ENCODE measurements at regions not wholly inside any gene's neighbourhood (a gene's known extent, or its start where the extent isn't known, plus 50 kb on each side); places are given as distances from the start of the nearest gene placed in this dataset.
A peak's percentile ranks its signal among the peaks of the same experiment; 100 is the strongest.
"Not testable (repeated sequence)": the region's sequence is repeated elsewhere in the genome, so short reads cannot be mapped to it uniquely, and the experiment has no call there.

DNA sequence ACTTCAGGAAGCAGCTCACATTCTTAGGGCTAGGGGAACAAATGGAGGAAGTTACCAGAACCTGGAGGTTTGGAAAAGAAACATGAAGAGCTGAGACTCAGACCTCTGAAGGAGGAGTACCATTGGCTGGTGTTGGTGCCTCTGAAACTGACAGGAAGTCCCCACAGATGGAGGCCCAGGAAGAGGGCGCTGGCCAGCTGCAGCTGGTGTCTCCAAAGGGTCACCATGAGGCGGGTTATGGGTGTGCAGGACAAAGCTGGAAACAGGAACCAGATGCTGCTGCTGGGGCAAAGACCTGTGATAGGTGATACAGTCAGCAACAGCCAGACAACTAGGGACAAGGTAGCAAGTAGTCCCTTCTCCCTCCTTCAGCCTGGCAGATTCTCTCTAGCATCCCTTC is 136.5 kb upstream of the SERPINE2 start:
- no peaks in the 10 kb centered on the region for H3K9me3 ChIP-seq (ENCODE audit: low read length)
- no peaks in the 10 kb centered on the region for H4K20me1 ChIP-seq (ENCODE audit: insufficient read depth, low read depth, low read length)
- H2AFZ ChIP-seq (ENCODE audit: low read length), result no peak overlapping the region
- H3K4me2 ChIP-seq (ENCODE audit: low read depth, low read length, poor library complexity, severe bottlenecking), result no peak overlapping the region
- H3K79me2 ChIP-seq (ENCODE audit: low read length), result no peaks in the 10 kb centered on the region
- no peak overlapping the region for H3K4me3 ChIP-seq (ENCODE audit: low read length)
- peaks cover 22% of the 10 kb centered on the region for H3K4me1 ChIP-seq (ENCODE audit: low read length)
- H3K9me2 ChIP-seq (replicated peaks; ENCODE audit: insufficient read depth, low read length), result no peaks in the 10 kb centered on the region
- no peak for DNase-seq
- no peak overlapping the region for H3K9ac ChIP-seq (ENCODE audit: low read length)
- H3K27me3 ChIP-seq (ENCODE audit: low read length), result no peaks in the 10 kb centered on the region
- no peaks in the 10 kb centered on the region for H3K36me3 ChIP-seq (ENCODE audit: insufficient read depth, low read length)
- no peak overlapping the region for H3K27ac ChIP-seq (ENCODE audit: low read length)

DNA sequence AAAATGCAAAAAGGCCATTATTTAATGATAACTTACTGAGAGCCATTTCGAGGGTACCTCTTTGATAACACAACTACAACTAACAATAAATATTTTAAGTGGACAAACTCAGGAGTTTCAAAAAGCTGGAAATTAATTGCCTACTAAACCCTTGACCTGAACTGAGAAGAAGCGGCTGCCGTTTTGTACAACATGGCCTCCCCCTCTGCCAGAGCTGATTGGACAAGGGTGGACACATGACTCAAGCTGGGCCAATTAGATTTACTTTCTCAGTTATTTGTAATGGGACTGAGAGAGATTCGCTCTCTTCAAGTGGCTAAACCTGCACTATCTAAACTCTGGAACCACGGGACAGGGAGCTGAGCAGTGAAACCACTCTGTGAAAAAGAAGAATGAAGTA is 135.9 kb upstream of the SERPINE2 start:
- no peaks in the 10 kb centered on the region for H3K27me3 ChIP-seq (ENCODE audit: low read length)
- no peak overlapping the region for H3K4me3 ChIP-seq (ENCODE audit: low read length)
- H3K4me1 ChIP-seq (ENCODE audit: low read length), result peaks cover 22% of the 10 kb centered on the region
- H3K4me2 ChIP-seq (ENCODE audit: low read depth, low read length, poor library complexity, severe bottlenecking), result no peak overlapping the region
- H3K79me2 ChIP-seq (ENCODE audit: low read length), result no peaks in the 10 kb centered on the region
- H3K9me2 ChIP-seq (replicated peaks; ENCODE audit: insufficient read depth, low read length), result no peaks in the 10 kb centered on the region
- no peak for DNase-seq
- no peaks in the 10 kb centered on the region for H4K20me1 ChIP-seq (ENCODE audit: insufficient read depth, low read depth, low read length)
- H2AFZ ChIP-seq (ENCODE audit: low read length), result no peak overlapping the region
- H3K9me3 ChIP-seq (ENCODE audit: low read length), result no peaks in the 10 kb centered on the region
- no peak overlapping the region for H3K27ac ChIP-seq (ENCODE audit: low read length)
- no peaks in the 10 kb centered on the region for H3K36me3 ChIP-seq (ENCODE audit: insufficient read depth, low read length)
- no peak overlapping the region for H3K9ac ChIP-seq (ENCODE audit: low read length)

GRCh38 chr2:224174521-224174920 is 135.4 kb upstream of the SERPINE2 start:
- H3K9me3 ChIP-seq (ENCODE audit: low read length), result no peaks in the 10 kb centered on the region
- no peak overlapping the region for H2AFZ ChIP-seq (ENCODE audit: low read length)
- no peak overlapping the region for H3K4me3 ChIP-seq (ENCODE audit: low read length)
- H3K9me2 ChIP-seq (replicated peaks; ENCODE audit: insufficient read depth, low read length), result no peaks in the 10 kb centered on the region
- no peaks in the 10 kb centered on the region for H4K20me1 ChIP-seq (ENCODE audit: insufficient read depth, low read depth, low read length)
- no peaks in the 10 kb centered on the region for H3K27me3 ChIP-seq (ENCODE audit: low read length)
- peaks cover 22% of the 10 kb centered on the region for H3K4me1 ChIP-seq (ENCODE audit: low read length)
- no peaks in the 10 kb centered on the region for H3K36me3 ChIP-seq (ENCODE audit: insufficient read depth, low read length)
- H3K27ac ChIP-seq (ENCODE audit: low read length), result no peak overlapping the region
- H3K4me2 ChIP-seq (ENCODE audit: low read depth, low read length, poor library complexity, severe bottlenecking), result no peak overlapping the region
- no peaks in the 10 kb centered on the region for H3K79me2 ChIP-seq (ENCODE audit: low read length)
- H3K9ac ChIP-seq (ENCODE audit: low read length), result no peak overlapping the region
- no peak for DNase-seq

- H3K4me2 ChIP-seq (ENCODE audit: low read depth, low read length, poor library complexity, severe bottlenecking), result no peak overlapping the region
- H3K4me1 ChIP-seq (ENCODE audit: low read length), result peaks cover 27% of the 10 kb centered on the region
- H3K9me2 ChIP-seq (replicated peaks; ENCODE audit: insufficient read depth, low read length), result no peaks in the 10 kb centered on the region
- H3K4me3 ChIP-seq (ENCODE audit: low read length), result no peak overlapping the region
- no peak overlapping the region for H2AFZ ChIP-seq (ENCODE audit: low read length)
- H3K79me2 ChIP-seq (ENCODE audit: low read length), result no peaks in the 10 kb centered on the region
- no peak for DNase-seq
- H3K9me3 ChIP-seq (ENCODE audit: low read length), result no peaks in the 10 kb centered on the region
- H3K9ac ChIP-seq (ENCODE audit: low read length), result no peak overlapping the region
- H3K36me3 ChIP-seq (ENCODE audit: insufficient read depth, low read length), result no peaks in the 10 kb centered on the region
- no peaks in the 10 kb centered on the region for H3K27me3 ChIP-seq (ENCODE audit: low read length)
- no peak overlapping the region for H3K27ac ChIP-seq (ENCODE audit: low read length)
- H4K20me1 ChIP-seq (ENCODE audit: insufficient read depth, low read depth, low read length), result no peaks in the 10 kb centered on the region
Measured at GRCh38 chr2:224173933-224174332, 134.8 kb upstream of the SERPINE2 start.

DNA sequence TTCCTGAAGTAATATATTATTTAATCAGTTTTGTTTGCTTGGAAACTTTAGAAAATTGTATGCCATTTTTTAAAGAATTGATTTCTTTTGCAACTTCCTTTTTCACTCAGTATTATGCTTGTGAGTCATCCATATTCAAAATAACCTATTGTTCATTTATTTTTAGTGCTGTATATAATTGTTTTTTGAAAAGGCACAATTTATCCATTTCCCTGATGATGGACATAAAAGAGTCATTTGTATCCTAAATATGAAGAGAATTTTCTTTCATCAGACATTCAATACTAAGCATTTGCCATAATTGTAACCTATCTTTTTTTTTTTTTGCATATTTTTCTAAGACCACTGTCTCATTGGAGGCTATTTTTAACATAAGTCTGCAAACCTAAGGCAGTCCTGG is 134.1 kb upstream of the SERPINE2 start:
- no peak overlapping the region for H3K9ac ChIP-seq (ENCODE audit: low read length)
- H3K4me2 ChIP-seq (ENCODE audit: low read depth, low read length, poor library complexity, severe bottlenecking), result peak overlapping the region; percentile 28
- no peaks in the 10 kb centered on the region for H3K9me2 ChIP-seq (replicated peaks; ENCODE audit: insufficient read depth, low read length)
- H3K27me3 ChIP-seq (ENCODE audit: low read length), result no peaks in the 10 kb centered on the region
- no peak overlapping the region for H3K27ac ChIP-seq (ENCODE audit: low read length)
- DNase-seq, result no peak
- peaks cover 24% of the 10 kb centered on the region for H3K4me1 ChIP-seq (ENCODE audit: low read length)
- H3K4me3 ChIP-seq (ENCODE audit: low read length), result no peak overlapping the region
- no peaks in the 10 kb centered on the region for H3K9me3 ChIP-seq (ENCODE audit: low read length)
- H4K20me1 ChIP-seq (ENCODE audit: insufficient read depth, low read depth, low read length), result no peaks in the 10 kb centered on the region
- no peaks in the 10 kb centered on the region for H3K36me3 ChIP-seq (ENCODE audit: insufficient read depth, low read length)
- H2AFZ ChIP-seq (ENCODE audit: low read length), result 0 out of 2 replicates have a peak overlapping the region, but pooled peaks have one; percentile 42
- no peaks in the 10 kb centered on the region for H3K79me2 ChIP-seq (ENCODE audit: low read length)

DNA sequence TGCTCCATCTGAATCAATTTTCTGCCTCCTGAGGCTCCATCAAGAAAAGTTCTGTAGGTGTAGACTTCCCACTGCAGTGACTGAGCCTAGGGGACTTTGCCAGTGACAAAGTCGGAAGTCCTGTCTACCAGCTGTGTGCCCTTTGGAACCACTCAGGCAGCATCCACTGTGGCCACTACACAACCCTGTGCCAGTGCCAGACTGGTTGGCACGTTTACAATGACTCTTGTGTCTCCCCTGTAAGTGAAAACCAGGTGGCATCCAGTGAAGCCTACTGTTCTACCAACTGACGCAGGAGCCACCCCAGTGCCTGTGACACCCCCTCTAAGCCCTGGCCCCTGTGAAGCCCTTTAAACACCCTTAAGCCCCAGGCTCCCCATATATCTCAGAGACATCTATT is 132.1 kb upstream of the SERPINE2 start:
- Histone ChIP-seq H3K27me3 (ENCODE audit: low read length) (no peaks in the 10 kb centered on the region), H3K27ac (ENCODE audit: low read length) (no peak overlapping the region), H4K20me1 (ENCODE audit: insufficient read depth, low read depth, low read length) (no peaks in the 10 kb centered on the region), H3K79me2 (ENCODE audit: low read length) (no peaks in the 10 kb centered on the region), H2AFZ (ENCODE audit: low read length) (no peak overlapping the region), H3K4me1 (ENCODE audit: low read length) (peaks cover 20% of the 10 kb centered on the region), H3K4me3 (ENCODE audit: low read length) (no peak overlapping the region), H3K9ac (ENCODE audit: low read length) (no peak overlapping the region), H3K9me2 (replicated peaks; ENCODE audit: insufficient read depth, low read length) (no peaks in the 10 kb centered on the region), H3K4me2 (ENCODE audit: low read depth, low read length, poor library complexity, severe bottlenecking) (no peak overlapping the region), H3K36me3 (ENCODE audit: insufficient read depth, low read length) (no peaks in the 10 kb centered on the region), H3K9me3 (ENCODE audit: low read length) (no peaks in the 10 kb centered on the region)
- DNase-seq, result no peak

DNA sequence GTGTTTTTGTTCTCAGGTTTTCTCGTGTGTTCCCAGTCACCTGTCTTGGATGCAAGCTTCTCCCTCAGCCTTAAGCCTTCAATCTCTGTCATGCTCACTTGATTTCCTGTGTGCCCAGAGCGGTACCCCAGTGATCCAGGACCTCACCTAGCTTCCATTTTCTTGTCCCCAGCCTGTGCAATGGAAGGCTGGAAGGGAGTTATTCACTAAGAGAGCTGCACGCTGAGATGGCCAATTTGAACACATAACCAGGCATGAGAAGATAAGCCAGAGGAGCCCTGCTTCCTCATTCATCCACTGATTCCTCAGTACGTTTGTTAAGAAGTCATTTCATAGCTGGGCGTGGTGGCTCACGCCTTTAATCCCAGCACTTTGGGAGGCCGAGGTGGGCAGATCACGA is 130.8 kb upstream of the SERPINE2 start:
- H3K4me2 ChIP-seq (ENCODE audit: low read depth, low read length, poor library complexity, severe bottlenecking), result no peak overlapping the region
- H3K4me3 ChIP-seq (ENCODE audit: low read length), result no peak overlapping the region
- H2AFZ ChIP-seq (ENCODE audit: low read length), result no peak overlapping the region
- H3K9me3 ChIP-seq (ENCODE audit: low read length), result no peaks in the 10 kb centered on the region
- DNase-seq, result no peak
- H3K9ac ChIP-seq (ENCODE audit: low read length), result no peak overlapping the region
- H4K20me1 ChIP-seq (ENCODE audit: insufficient read depth, low read depth, low read length), result no peaks in the 10 kb centered on the region
- H3K27me3 ChIP-seq (ENCODE audit: low read length), result no peaks in the 10 kb centered on the region
- H3K36me3 ChIP-seq (ENCODE audit: insufficient read depth, low read length), result no peaks in the 10 kb centered on the region
- no peak overlapping the region for H3K27ac ChIP-seq (ENCODE audit: low read length)
- H3K4me1 ChIP-seq (ENCODE audit: low read length), result peaks cover 20% of the 10 kb centered on the region
- no peaks in the 10 kb centered on the region for H3K79me2 ChIP-seq (ENCODE audit: low read length)
- no peaks in the 10 kb centered on the region for H3K9me2 ChIP-seq (replicated peaks; ENCODE audit: insufficient read depth, low read length)

GRCh38 chr2:224167781-224168180 is 128.7 kb upstream of the SERPINE2 start:
- H3K79me2 ChIP-seq (ENCODE audit: low read length); H3K27ac ChIP-seq (ENCODE audit: low read length); H3K9me3 ChIP-seq (ENCODE audit: low read length); H3K36me3 ChIP-seq (ENCODE audit: insufficient read depth, low read length); H3K4me1 ChIP-seq (ENCODE audit: low read length); H4K20me1 ChIP-seq (ENCODE audit: insufficient read depth, low read depth, low read length); H3K4me3 ChIP-seq (ENCODE audit: low read length); H3K9me2 ChIP-seq (replicated peaks; ENCODE audit: insufficient read depth, low read length); DNase-seq; H3K9ac ChIP-seq (ENCODE audit: low read length); H2AFZ ChIP-seq (ENCODE audit: low read length); H3K4me2 ChIP-seq (ENCODE audit: low read depth, low read length, poor library complexity, severe bottlenecking); H3K27me3 ChIP-seq (ENCODE audit: low read length): not testable (repeated sequence)

GRCh38 chr2:224166654-224167053 is 127.6 kb upstream of the SERPINE2 start:
- Histone ChIP-seq H2AFZ (ENCODE audit: low read length) (no peak overlapping the region), H3K27me3 (ENCODE audit: low read length) (no peaks in the 10 kb centered on the region), H3K4me2 (ENCODE audit: low read depth, low read length, poor library complexity, severe bottlenecking) (no peak overlapping the region), H3K9ac (ENCODE audit: low read length) (no peak overlapping the region), H3K27ac (ENCODE audit: low read length) (no peak overlapping the region), H3K79me2 (ENCODE audit: low read length) (no peaks in the 10 kb centered on the region), H4K20me1 (ENCODE audit: insufficient read depth, low read depth, low read length) (no peaks in the 10 kb centered on the region), H3K36me3 (ENCODE audit: insufficient read depth, low read length) (no peaks in the 10 kb centered on the region), H3K9me3 (ENCODE audit: low read length) (no peaks in the 10 kb centered on the region), H3K4me3 (ENCODE audit: low read length) (no peak overlapping the region), H3K4me1 (ENCODE audit: low read length) (peaks cover 6% of the 10 kb centered on the region), H3K9me2 (replicated peaks; ENCODE audit: insufficient read depth, low read length) (no peaks in the 10 kb centered on the region)
- no peak for DNase-seq
